IPS-20b (cell line): ENCODE measurements at regions not wholly inside any gene's neighbourhood (a gene's known extent, or its start where the extent isn't known, plus 50 kb on each side); places are given as distances from the start of the nearest gene placed in this dataset.
A peak's percentile ranks its signal among the peaks of the same experiment; 100 is the strongest.

ENCODE experiments used
- H3K27ac ChIP-seq: one replicate; pipeline ENCODE4 v1.5.1; 2013; ENCODE audit warnings: low read length
- H3K27me3 ChIP-seq: 2 replicates; pipeline ENCODE4 v1.6.1; 2013; ENCODE audit warnings: mild to moderate bottlenecking, low read length, inconsistent platforms; ENCODE audit not compliant: insufficient read depth
- H3K36me3 ChIP-seq: 2 replicates; pipeline ENCODE4 v1.6.1; 2013; ENCODE audit warnings: low read depth, mild to moderate bottlenecking, inconsistent platforms, low read length, moderate library complexity; ENCODE audit not compliant: insufficient read depth
- H3K4me1 ChIP-seq: 2 replicates; pipeline ENCODE4 v1.6.1; 2013; ENCODE audit warnings: mild to moderate bottlenecking, control low read depth, inconsistent platforms, low read length, moderate library complexity; ENCODE audit not compliant: insufficient read depth
- H3K4me3 ChIP-seq: 2 replicates; pipeline ENCODE4 v1.5.1; 2013; ENCODE audit warnings: mild to moderate bottlenecking, low read length, inconsistent platforms
- H3K9ac ChIP-seq: 2 replicates; pipeline ENCODE4 v1.6.1; 2013; ENCODE audit warnings: low read depth, mild to moderate bottlenecking, inconsistent platforms, low read length, moderate library complexity
- H3K9me3 ChIP-seq: 2 replicates; pipeline ENCODE4 v1.6.1; 2013; ENCODE audit warnings: mild to moderate bottlenecking, low read depth, low read length, inconsistent platforms; ENCODE audit not compliant: insufficient read depth

GRCh38 chr1:175881246-175881976, 138.0 kb upstream of the TNR start:
- H3K4me3 ChIP-seq: no peak overlapping the region
- no peaks in the 10 kb centered on the region for H3K36me3 ChIP-seq
- no peaks in the 10 kb centered on the region for H3K4me1 ChIP-seq
- no peak overlapping the region for H3K27ac ChIP-seq
- H3K27me3 ChIP-seq: peaks cover 18% of the 10 kb centered on the region
- no peaks in the 10 kb centered on the region for H3K9me3 ChIP-seq
- H3K9ac ChIP-seq: no peak overlapping the region

GRCh38 chr1:175878775-175879174, 135.4 kb upstream of the TNR start:
- H3K36me3 ChIP-seq: no peaks in the 10 kb centered on the region
- no peaks in the 10 kb centered on the region for H3K9me3 ChIP-seq
- no peak overlapping the region for H3K27ac ChIP-seq
- no peak overlapping the region for H3K4me3 ChIP-seq
- H3K9ac ChIP-seq: no peak overlapping the region
- H3K4me1 ChIP-seq: no peaks in the 10 kb centered on the region
- H3K27me3 ChIP-seq: peaks cover 6% of the 10 kb centered on the region; the same call in 1 of the 2 replicates

- no peaks in the 10 kb centered on the region for H3K36me3 ChIP-seq
- no peaks in the 10 kb centered on the region for H3K4me1 ChIP-seq
- H3K4me3 ChIP-seq: no peak overlapping the region
- peaks cover 4% of the 10 kb centered on the region; the same call in 1 of the 2 replicates for H3K27me3 ChIP-seq
- no peaks in the 10 kb centered on the region for H3K9me3 ChIP-seq
- no peak overlapping the region for H3K27ac ChIP-seq
- no peak overlapping the region for H3K9ac ChIP-seq
These were observed 134.7 kb upstream of the TNR start for GRCh38 chr1:175877939-175878737.

GRCh38 chr1:175875556-175875955, 132.2 kb upstream of the TNR start:
- no peak overlapping the region for H3K27ac ChIP-seq
- no peaks in the 10 kb centered on the region for H3K4me1 ChIP-seq
- H3K27me3 ChIP-seq: no peaks in the 10 kb centered on the region
- H3K9ac ChIP-seq: no peak overlapping the region
- H3K36me3 ChIP-seq: no peaks in the 10 kb centered on the region
- H3K9me3 ChIP-seq: no peaks in the 10 kb centered on the region
- H3K4me3 ChIP-seq: no peak overlapping the region

- Histone ChIP-seq H3K4me3 (no peak overlapping the region), H3K27ac (no peak overlapping the region), H3K9ac (no peak overlapping the region), H3K4me1 (peaks cover 1% of the 10 kb centered on the region; the same call in 1 of the 2 replicates), H3K9me3 (no peaks in the 10 kb centered on the region), H3K27me3 (no peaks in the 10 kb centered on the region), H3K36me3 (no peaks in the 10 kb centered on the region)
These were observed 130.7 kb upstream of the TNR start for GRCh38 chr1:175874081-175874480.

GRCh38 chr1:175873290-175873935, 130.0 kb upstream of the TNR start:
- H3K9me3 ChIP-seq: no peaks in the 10 kb centered on the region
- H3K27me3 ChIP-seq: no peaks in the 10 kb centered on the region
- H3K27ac ChIP-seq: no peak overlapping the region
- no peaks in the 10 kb centered on the region for H3K36me3 ChIP-seq
- no peak overlapping the region for H3K9ac ChIP-seq
- H3K4me3 ChIP-seq: no peak overlapping the region
- peaks cover 6% of the 10 kb centered on the region; the same call in 1 of the 2 replicates for H3K4me1 ChIP-seq

GRCh38 chr1:175872588-175872987, 129.2 kb upstream of the TNR start:
- Histone ChIP-seq H3K27me3 (no peaks in the 10 kb centered on the region), H3K36me3 (no peaks in the 10 kb centered on the region), H3K9ac (no peak overlapping the region), H3K27ac (no peak overlapping the region), H3K4me1 (peaks cover 6% of the 10 kb centered on the region; the same call in 1 of the 2 replicates), H3K4me3 (no peak overlapping the region), H3K9me3 (no peaks in the 10 kb centered on the region)

GRCh38 chr1:175871647-175872046, 128.3 kb upstream of the TNR start:
- Histone ChIP-seq H3K27ac (no peak overlapping the region), H3K27me3 (no peaks in the 10 kb centered on the region), H3K4me1 (peaks cover 9% of the 10 kb centered on the region; the same call in 1 of the 2 replicates), H3K9me3 (no peaks in the 10 kb centered on the region), H3K4me3 (no peak overlapping the region), H3K9ac (no peak overlapping the region), H3K36me3 (no peaks in the 10 kb centered on the region)

GRCh38 chr1:175870217-175870616, 126.8 kb upstream of the TNR start:
- H3K4me3 ChIP-seq: no peak overlapping the region
- no peaks in the 10 kb centered on the region for H3K27me3 ChIP-seq
- H3K9me3 ChIP-seq: no peaks in the 10 kb centered on the region
- H3K9ac ChIP-seq: no peak overlapping the region
- no peak overlapping the region for H3K27ac ChIP-seq
- no peaks in the 10 kb centered on the region for H3K36me3 ChIP-seq
- peaks cover 22% of the 10 kb centered on the region; the same call in 1 of the 2 replicates for H3K4me1 ChIP-seq

- Histone ChIP-seq H3K4me3 (no peak overlapping the region), H3K27ac (no peak overlapping the region), H3K4me1 (peaks cover 38% of the 10 kb centered on the region; the same call in 1 of the 2 replicates), H3K36me3 (no peaks in the 10 kb centered on the region), H3K9me3 (no peaks in the 10 kb centered on the region), H3K9ac (no peak overlapping the region), H3K27me3 (peaks cover 16% of the 10 kb centered on the region)
These were observed 123.4 kb upstream of the TNR start for GRCh38 chr1:175866776-175867175.

- Histone ChIP-seq H3K9me3 (no peaks in the 10 kb centered on the region), H3K4me1 (peaks cover 44% of the 10 kb centered on the region; the same call in 1 of the 2 replicates), H3K36me3 (no peaks in the 10 kb centered on the region), H3K27me3 (peaks cover 16% of the 10 kb centered on the region), H3K9ac (peak overlapping the region; percentile 57; the same call in 1 of the 2 replicates), H3K4me3 (peak overlapping the region; percentile 49; the same call in 1 of the 2 replicates), H3K27ac (peak overlapping the region; percentile 19)
These were observed 121.8 kb upstream of the TNR start for GRCh38 chr1:175865041-175865766.
